Hindlimb muscle (tissue), 1 donor: ENCODE measurements at regions not wholly inside any gene's neighbourhood (a gene's known extent, or its start where the extent isn't known, plus 50 kb on each side); places are given as distances from the start of the nearest gene placed in this dataset.

Experiments used
- DNase-seq: peaks from one replicate; pipeline ENCODE4 v3.0.0-alpha.2; 2013

DNA sequence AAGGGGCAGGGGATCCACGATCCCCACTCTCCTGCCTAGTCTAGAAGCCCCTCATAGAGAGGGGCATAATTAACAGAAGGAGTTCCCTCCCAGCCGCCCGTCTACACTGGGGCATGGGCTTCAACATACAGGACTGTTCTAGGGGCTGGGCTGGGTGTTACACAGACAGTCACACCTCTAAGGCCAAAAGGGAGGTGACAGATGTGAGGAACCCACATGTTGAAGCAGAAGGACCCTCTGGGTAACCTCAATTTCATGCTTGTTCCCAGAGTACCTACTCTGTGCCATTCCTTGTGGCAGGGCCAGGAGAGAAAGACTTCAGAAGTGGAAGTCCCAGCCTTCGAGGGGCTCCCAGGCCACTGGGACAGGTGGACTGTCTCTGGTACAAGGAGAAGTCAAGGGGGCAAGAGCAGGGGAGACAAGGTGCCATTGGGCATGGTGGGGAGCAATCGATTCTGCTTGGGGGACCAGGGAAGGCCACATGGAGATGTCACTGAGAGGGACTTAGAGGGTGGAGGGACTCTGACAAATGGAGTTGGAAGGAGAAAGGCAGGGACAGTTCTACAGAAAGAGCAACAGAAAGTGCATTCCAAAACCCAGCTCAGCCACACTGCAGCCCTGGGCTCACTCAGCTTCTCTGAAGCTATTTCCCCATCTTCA, 71.3 kb downstream of the CPN2 start:
- DNase-seq, result no peak

DNA sequence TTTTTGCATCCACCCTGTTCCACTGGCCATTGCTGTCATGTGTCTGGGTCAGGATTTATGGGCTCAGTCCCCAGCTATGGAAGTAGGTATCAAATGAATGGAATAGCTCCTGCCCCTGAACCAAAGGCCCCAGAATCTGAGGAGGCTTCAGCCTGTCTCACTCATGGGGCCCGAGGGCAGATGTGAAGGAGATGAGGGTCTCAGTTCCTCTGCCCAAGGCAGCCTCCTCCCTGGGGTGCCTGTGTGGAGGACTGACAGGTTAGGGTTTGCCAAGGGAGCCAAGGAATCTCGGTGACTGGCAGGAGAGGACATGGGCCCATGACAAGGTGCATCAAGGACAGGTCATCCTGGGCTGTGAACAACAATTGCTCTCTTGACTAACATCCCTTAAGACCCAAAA, 70.4 kb downstream of the CPN2 start:
- no peak for DNase-seq

DNA sequence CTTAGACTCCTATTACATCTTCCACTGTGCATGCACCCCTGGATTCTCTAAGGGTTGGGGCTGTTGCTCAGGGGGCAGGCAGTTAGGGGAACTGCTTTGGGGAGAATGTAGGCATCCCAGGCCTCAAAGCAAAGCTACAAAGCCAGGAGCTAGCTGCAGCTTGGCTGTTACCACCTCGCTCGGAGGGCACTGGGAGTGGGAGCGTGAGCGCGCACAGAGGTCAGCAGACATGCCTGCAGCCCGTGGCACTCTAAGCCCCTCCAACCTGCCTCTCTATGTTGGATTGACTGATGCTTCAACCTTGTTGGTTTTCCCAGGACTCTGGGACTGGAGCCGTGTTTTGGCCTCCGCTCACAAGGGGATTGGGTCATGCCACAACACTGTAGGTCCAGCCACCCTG, 69.8 kb downstream of the CPN2 start:
- DNase-seq, result no peak

DNA sequence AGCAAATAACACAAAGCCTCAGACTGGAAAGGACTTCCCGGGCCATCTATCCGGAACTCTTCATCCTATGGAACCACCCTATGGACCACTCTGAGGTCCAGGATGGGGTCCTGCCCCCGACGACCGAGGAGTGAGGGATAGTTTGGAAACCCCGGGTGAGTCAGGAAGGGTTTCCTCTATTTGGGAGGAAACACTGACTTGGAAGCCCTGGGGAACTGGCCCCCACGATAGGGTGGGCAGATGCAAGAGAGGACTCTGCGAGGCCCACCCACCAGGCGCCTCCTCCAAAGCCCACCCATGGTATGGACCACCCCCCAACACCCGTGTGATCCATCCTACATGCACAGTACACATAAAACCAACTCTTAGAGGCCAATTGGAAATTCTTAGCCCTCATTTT, 69.4 kb downstream of the CPN2 start:
- no peak for DNase-seq

DNA sequence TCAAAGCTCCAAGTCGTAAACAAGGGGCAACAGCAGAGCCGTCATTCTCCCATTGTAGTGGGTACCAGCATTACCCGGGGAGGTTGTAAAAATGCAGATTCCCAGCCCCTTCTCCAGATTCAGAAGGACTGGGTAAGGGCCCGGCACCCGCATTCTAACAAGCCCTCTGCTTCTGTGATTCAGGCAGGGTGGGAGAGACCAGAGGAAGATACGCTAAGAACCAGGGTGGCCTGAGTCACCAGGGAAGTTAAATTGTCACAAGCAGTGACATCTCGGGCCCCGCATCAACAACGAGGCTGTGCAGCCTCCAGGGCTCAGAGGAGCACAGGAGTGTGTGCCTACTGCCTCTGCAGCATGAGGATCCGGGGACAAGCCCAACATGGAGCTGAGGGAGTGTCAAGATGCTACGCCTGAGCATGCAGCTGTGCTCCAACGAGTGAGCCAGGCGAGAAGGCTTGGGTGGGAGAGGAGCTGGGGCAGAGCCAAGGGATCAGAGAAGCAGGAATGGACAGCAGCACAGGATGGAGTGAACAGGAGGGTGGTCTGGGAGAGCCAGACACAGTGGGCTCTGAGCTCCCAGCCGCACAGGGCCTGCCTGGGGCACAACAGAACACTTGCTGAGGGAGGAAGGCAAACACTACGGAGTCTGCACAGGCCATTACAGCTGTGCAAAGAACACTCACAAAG, 68.5 kb downstream of the CPN2 start:
- no peak for DNase-seq

DNA sequence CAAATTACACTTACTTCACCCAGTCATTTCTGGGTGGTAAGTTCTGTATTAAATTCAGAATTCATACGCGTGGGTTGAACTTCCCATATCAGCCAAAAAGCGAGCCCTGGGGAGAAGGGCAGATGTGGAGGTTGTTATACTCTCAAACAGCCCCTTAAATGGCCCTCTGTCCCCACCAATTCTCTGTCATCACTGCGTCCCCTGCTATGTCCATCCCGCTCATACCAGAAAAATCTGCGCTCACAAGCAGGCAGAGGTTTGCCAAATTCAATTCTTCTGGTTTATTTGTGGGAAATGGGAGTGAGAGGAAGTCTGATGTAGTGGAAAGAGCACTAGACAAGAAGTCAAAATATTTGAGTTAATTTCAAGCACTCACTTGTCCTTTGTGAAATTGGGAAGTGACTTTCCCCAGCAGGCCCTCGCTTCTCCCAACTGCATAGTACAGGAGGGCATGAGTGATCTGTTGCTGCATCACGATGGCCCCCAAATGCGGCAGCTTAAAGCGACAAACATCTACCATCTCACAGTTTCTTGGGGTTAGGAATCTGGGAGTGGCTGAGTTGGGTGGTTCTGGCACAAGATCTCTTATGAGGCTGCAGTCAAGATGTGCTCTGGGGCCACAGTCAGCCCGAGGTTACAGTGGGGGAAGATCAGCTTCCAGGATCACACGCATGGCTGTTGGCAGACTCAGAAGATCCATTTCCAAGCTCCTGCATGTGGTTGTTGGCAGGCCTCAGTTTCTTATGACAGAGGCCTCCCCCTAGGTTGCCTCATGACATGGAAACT, 67.7 kb downstream of the CPN2 start:
- no peak for DNase-seq

DNA sequence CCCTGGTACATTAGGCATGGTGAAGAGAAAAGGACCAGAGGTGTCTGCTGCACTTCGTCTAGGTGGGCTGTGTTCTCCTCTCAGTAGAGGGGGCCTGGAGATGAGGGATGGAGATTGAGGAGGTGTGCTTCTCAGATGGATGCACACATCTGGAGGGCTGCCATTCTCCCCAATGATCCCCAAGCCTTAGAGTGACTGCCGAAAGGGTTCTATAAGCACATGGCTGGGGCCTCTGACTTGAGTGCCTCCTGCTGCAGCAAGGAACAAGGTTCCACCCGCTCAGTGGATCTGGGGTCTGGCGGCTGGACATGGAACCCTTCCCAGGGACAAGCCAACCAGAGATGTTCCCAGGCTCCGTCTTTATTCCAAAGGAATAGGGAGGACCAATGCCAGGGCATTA, 66.8 kb downstream of the CPN2 start:
- DNase-seq, result no peak

DNA sequence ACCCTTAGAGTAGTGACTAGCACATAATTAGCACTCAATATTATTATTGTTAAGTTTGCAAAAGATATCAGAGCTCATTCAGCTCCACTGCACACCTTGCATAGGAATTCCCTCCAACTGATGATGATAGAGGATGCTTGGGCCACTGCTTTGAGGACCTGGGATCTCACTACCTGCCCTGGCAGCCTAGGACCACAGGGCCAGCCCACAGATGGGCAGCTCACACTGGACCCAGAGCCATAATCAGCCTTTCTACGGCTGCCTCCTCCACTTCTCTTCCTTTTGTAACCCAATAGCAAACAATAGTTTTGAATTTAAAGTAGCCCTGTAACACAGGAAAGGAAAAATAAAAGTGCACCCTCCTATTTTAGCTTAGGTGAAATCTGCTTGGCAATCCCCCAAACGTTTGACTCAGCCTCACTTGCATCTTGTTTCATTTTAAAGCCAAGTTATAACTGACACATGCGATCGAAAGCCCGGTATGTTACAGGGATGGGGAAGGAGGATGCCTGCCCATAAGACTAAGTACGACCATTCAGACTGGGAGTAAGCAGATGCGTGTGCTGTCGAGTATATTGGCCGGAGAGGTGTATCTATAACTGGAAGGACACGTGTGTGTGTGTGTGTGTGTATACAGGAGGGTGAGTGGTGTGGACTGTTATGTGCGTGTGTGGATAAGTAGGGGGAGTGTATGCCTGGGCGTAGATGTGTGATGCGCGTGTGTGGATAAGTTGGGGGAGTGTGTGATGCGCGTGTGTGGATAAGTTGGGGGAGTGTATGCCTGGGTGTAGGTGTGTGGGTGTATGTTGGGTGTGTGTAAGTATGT, 65.9 kb downstream of the CPN2 start:
- no peak for DNase-seq

DNA sequence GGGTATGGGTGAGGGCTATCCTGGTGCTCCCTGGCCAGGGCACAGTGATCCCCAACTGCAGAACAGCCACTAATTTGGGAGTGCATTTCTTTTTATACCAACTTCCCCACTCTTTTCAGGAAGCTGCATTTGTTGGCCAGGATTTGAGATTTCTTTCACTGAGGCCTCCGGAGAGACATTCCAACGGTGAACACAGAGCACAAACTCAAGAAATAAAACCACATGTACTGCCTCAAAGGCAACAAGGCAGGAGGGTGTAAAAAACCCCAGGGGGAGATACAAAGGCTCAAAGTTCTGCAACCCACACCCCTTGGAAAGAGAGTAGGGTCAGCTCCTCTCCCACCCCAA, 65.3 kb downstream of the CPN2 start:
- DNase-seq, result no peak

DNA sequence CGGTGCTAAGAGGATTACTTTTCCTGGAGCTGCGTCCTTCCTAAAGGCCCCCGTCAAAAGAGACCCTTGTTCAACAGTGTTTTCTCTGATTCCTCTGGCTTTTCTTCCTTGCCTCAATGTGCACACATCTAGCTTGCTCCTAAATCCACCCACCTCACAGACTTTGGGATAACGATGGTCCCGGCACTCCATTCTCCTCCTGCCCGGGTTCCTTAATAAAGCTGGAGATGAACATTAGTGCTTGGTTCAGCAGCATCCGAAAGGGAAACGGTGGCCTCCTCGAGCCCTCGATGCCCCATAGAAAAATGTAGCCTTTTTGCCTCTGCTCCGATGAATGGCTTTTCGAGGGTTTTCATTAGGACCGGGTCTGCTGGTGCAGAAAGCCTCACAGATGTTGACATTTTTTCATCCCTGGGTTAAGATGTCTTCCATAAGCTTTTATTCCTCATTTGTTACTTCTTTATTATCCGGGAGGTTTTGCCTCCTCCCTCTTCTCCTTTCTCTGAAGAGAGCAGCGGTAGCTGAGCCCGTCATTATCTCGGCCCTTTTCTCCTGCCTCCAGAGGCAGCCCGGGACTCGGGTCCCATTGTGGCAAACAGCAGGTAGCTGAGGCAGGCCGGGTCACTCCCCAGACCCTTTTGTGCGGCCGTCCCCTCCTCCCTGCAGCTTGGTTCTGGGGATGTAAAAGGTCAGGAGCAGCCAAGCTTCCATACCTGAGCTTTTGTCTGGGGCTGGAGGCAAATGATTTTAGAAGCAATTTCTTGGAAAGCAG, 64.6 kb downstream of the CPN2 start:
- DNase-seq, result no peak

DNA sequence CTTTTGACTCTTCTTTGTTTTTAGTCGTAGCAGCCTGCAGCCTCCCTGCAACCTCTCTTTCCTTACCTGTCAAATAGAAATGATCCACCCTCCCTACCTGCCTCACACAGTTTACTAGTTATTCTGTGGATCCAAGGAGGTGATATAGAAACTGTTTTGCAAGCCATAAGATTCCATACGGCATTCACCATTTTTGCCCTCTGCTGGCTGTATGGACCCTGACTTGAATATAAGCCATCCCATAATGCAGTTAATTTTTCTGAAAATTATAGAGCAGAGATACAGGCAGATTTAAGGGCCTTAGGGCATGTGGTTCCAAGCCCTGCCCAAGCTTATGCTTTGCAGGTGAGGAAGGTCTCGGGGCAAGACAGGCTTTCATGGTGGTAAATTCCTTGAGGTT, 63.8 kb downstream of the CPN2 start:
- no peak for DNase-seq

DNA sequence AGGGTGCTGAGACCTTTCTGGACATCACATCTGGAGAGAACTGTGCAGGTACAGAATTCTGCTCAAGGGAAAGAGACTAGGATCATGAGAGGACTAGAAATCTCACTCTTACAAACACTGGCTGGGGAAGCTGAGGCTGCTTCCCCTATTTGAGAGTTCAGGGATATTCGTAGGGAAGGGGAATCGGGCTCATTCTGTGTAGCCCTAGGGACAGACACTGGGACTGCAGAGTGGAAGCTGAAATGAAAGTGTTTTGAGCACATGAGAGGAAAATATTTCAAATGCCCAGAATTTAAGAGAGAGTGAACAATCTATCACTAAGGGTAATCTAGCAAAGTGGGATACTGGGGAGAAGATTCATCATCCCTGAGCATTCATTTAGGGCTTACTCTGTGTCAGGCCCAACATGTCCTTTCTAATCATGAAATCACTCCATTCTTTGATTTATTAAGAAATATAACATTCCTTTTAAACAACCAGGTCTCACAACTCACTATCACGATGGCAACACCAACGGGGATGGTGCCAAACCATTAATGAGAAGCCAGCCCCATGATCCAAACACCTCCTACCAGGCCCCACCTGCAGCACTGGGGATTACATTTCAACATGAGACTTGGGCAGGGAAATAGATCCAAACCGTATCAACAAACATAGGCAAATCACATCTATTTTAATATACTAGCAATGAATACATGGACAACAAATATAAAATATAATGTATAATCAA, 63.0 kb downstream of the CPN2 start:
- DNase-seq, result no peak
